Activated T-cell treated with anti-CD3 and anti-CD28 coated beads, Interleukin-2, amount 50 U/mL, for 72 hours (primary cell): ENCODE measurements at regions not wholly inside any gene's neighbourhood (a gene's known extent, or its start where the extent isn't known, plus 50 kb on each side); places are given as distances from the start of the nearest gene placed in this dataset.
"Not testable (repeated sequence)": the region's sequence is repeated elsewhere in the genome, so short reads cannot be mapped to it uniquely, and the experiment has no call there.

Experiments
- ATAC-seq, 2 donors: fragments of 150-1000 bp; cut with Tn5 transposase; replicated peaks in 1 of 2; 2 replicates each; pipeline ENCODE4 v1.10.0; 2021; ENCODE audit warnings: moderate library complexity in 2 of 2, mild to moderate bottlenecking in 1 of 2
- DNase-seq, 2 donors: peaks; one replicate each; pipeline ENCODE4 v3.0.0; 2021 to 2022; ENCODE audit warnings: mixed read lengths in 1 of 2
- H3K27ac Mint-ChIP-seq: one replicate; pipeline ENCODE4 v1.8.0; 2022; ENCODE audit warnings: mild to moderate bottlenecking, moderate library complexity, mixed read lengths
- H3K27me3 Mint-ChIP-seq: one replicate; pipeline ENCODE4 v1.8.0; 2022; ENCODE audit warnings: low read depth, mixed read lengths
- H3K36me3 Mint-ChIP-seq, 2 donors: one replicate each; pipeline ENCODE4 v1.8.0; 2022; ENCODE audit warnings: mixed read lengths in 2 of 2, mild to moderate bottlenecking in 1 of 2; ENCODE audit not compliant: insufficient read depth in 2 of 2
- H3K4me1 Mint-ChIP-seq: one replicate; pipeline ENCODE4 v1.8.0; 2022; ENCODE audit warnings: low read depth, mixed read lengths
- H3K4me3 Mint-ChIP-seq, 2 donors: one replicate each; pipeline ENCODE4 v1.8.0; 2022; ENCODE audit warnings: mild to moderate bottlenecking in 2 of 2, mixed read lengths in 2 of 2, moderate library complexity in 2 of 2
- H3K9me3 Mint-ChIP-seq, 2 donors: one replicate each; pipeline ENCODE4 v1.8.0; 2022; ENCODE audit warnings: mixed read lengths in 2 of 2

DNA sequence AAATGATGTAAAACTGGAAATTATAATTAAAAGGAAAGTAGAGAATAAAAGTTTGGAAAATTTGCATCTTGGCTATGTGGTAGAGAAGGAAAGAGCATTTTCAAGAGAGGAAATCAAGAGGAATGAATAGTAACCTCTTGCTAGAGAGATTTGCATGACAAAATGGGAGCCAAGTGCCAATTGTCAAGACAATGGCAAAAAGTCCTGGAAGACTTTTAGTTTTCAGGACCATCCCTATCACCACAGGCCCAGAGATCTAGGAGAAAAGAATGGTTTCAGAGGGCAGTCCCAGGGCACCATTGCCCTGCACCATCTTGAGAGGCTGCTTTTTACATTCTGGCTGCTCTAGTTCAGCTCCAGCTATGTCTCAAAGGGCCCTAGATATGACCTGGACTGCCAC, 1427.6 kb downstream of the ZPLD1 start:
- Mint-ChIP-seq H3K9me3 (peaks cover 4 to 5% of the 10 kb centered on the region in 2 donors), H3K27me3 (no peaks in the 10 kb centered on the region), H3K4me3 (no peak overlapping the region), H3K4me1 (no peaks in the 10 kb centered on the region), H3K36me3 (no peaks in the 10 kb centered on the region), H3K27ac (no peak overlapping the region)
- ATAC-seq (no peak), DNase-seq (no peak)

- DNase-seq (no peak), ATAC-seq (no peak)
- H3K36me3 Mint-ChIP-seq = no peaks in the 10 kb centered on the region
- peaks cover 4 to 5% of the 10 kb centered on the region in 2 donors for H3K9me3 Mint-ChIP-seq
- H3K27me3 Mint-ChIP-seq = no peaks in the 10 kb centered on the region
- no peaks in the 10 kb centered on the region for H3K4me1 Mint-ChIP-seq
- no peak overlapping the region for H3K4me3 Mint-ChIP-seq
- no peak overlapping the region for H3K27ac Mint-ChIP-seq
Measured at GRCh38 chr3:103863381-103863780, 1428.6 kb downstream of the ZPLD1 start.

DNA sequence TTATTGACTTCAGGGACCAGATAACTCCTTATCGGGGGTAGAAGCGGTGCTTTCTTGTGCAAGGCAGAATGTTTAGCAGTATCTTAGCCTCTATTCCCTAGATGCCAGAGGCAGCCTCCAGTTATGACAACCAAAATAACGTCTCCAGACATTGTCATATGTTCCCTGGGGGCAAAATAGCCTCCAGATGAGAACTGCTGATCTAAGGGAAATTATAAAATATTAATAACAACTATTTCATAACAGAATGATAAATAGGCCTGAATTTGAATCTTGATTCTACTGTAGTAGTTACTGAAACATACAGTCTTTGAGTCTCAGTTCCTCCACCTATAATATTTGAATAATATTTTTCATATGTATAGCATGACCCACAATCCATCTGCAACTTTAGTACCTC, 1431.3 kb downstream of the ZPLD1 start:
- Mint-ChIP-seq H3K27me3 (no peaks in the 10 kb centered on the region), H3K27ac (no peak overlapping the region), H3K9me3 (peaks cover 6 to 7% of the 10 kb centered on the region in 2 donors), H3K36me3 (no peaks in the 10 kb centered on the region), H3K4me3 (no peak overlapping the region), H3K4me1 (no peaks in the 10 kb centered on the region)
- DNase-seq (no peak), ATAC-seq (no peak)

GRCh38 chr3:103873021-103873420, 1438.2 kb downstream of the ZPLD1 start:
- no peaks in the 10 kb centered on the region for H3K36me3 Mint-ChIP-seq
- DNase-seq (no peak), ATAC-seq (no peak)
- H3K4me1 Mint-ChIP-seq = no peaks in the 10 kb centered on the region
- H3K4me3 Mint-ChIP-seq = no peak overlapping the region
- H3K9me3 Mint-ChIP-seq = peaks cover 3 to 6% of the 10 kb centered on the region in 2 donors
- no peak overlapping the region for H3K27ac Mint-ChIP-seq
- no peaks in the 10 kb centered on the region for H3K27me3 Mint-ChIP-seq

DNA sequence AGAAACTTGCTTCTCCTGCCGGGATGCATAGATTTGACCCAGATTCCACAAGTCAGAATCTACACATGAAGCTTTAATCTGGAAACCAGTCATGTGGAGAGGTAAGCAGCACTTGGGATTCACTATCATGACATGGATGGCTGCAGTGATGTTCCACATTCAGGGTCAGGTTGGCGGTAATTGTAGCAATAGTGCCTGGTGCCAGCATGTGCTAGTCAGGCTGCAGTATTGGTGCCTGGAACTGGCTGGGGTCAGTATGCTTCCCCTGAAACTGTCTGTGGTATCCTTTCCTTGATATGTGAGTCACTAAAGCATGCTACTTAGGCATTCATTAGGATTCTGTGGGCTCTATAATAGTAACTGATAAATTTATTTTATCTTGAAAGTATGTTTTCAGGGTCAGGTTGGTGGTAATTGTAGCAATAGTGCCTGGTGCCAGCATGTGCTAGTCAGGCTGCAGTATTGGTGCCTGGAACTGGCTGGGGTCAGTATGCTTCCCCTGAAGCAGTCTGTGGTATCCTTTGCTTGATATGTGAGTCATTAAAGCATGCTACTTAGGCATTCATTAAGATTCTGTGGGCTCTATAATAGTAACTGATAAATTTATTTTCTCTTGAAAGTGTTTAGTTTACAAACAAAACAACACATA, 1439.2 kb downstream of the ZPLD1 start:
- Mint-ChIP-seq H3K27me3 (no peaks in the 10 kb centered on the region), H3K27ac (no peak overlapping the region), H3K36me3 (no peaks in the 10 kb centered on the region), H3K9me3 (peaks cover 6% of the 10 kb centered on the region in 2 donors), H3K4me3 (no peak overlapping the region), H3K4me1 (no peaks in the 10 kb centered on the region)
- ATAC-seq (no peak), DNase-seq (no peak)

GRCh38 chr3:103881809-103882208, 1447.0 kb downstream of the ZPLD1 start:
- H3K27me3 Mint-ChIP-seq, H3K9me3 Mint-ChIP-seq, H3K36me3 Mint-ChIP-seq, H3K27ac Mint-ChIP-seq, H3K4me1 Mint-ChIP-seq, DNase-seq, H3K4me3 Mint-ChIP-seq, ATAC-seq: not testable (repeated sequence)

- Mint-ChIP-seq H3K4me1 (no peaks in the 10 kb centered on the region), H3K9me3 (peaks cover 0 to 2% of the 10 kb centered on the region in 2 donors), H3K36me3 (no peaks in the 10 kb centered on the region), H3K4me3 (no peak overlapping the region), H3K27ac (no peak overlapping the region), H3K27me3 (no peaks in the 10 kb centered on the region)
- DNase-seq (no peak), ATAC-seq (no peak)
Measured at GRCh38 chr3:103889675-103890074, 1454.9 kb downstream of the ZPLD1 start.

- no peak for ATAC-seq
Measured at GRCh38 chr3:103894162-103894822, 1459.5 kb downstream of the ZPLD1 start.

DNA sequence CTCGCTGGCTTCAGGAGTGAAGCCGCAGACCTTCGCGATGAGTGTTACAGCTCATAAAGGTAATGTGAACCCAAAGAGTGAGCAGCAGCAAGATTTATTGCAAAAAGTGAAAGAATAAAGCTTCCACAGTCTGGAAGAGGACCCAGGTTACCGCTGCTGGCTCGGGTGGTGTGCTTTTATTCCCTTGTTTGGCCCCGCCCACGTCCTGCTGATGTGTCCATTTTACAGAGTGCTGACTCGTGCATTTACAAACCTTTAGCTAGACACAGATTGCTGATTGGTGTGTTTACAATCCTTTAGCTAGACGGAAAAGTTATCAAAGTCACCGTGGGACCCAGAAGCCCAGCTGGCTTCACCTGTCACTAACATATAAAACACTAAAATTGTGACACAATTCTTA, 1464.5 kb downstream of the ZPLD1 start:
- H3K27ac Mint-ChIP-seq = no peak overlapping the region
- peaks cover 2 to 4% of the 10 kb centered on the region in 2 donors for H3K9me3 Mint-ChIP-seq
- no peaks in the 10 kb centered on the region for H3K4me1 Mint-ChIP-seq
- H3K4me3 Mint-ChIP-seq = no peak overlapping the region
- no peak for DNase-seq
- no peaks in the 10 kb centered on the region for H3K27me3 Mint-ChIP-seq
- peaks cover 0 to 3% of the 10 kb centered on the region in 2 donors for H3K36me3 Mint-ChIP-seq
- no peak for ATAC-seq

More at GRCh38 chr3:103894162-103894822, 1459.5 kb downstream of the ZPLD1 start:
- H3K27me3 Mint-ChIP-seq = no peaks in the 10 kb centered on the region
- H3K27ac Mint-ChIP-seq = no peak overlapping the region
- H3K4me1 Mint-ChIP-seq = no peaks in the 10 kb centered on the region
- H3K4me3 Mint-ChIP-seq = no peak overlapping the region
- H3K9me3 Mint-ChIP-seq = no peaks in the 10 kb centered on the region
- H3K36me3 Mint-ChIP-seq = peaks cover 0 to 3% of the 10 kb centered on the region in 2 donors
- no peak for DNase-seq

GRCh38 chr3:103904991-103905390, 1461.7 kb upstream of the ALCAM start:
- ATAC-seq (no peak), DNase-seq (no peak)
- Mint-ChIP-seq H3K27me3 (no peaks in the 10 kb centered on the region), H3K4me3 (no peak overlapping the region), H3K27ac (no peak overlapping the region), H3K4me1 (no peaks in the 10 kb centered on the region), H3K36me3 (no peaks in the 10 kb centered on the region), H3K9me3 (peaks cover 2 to 5% of the 10 kb centered on the region in 2 donors)

DNA sequence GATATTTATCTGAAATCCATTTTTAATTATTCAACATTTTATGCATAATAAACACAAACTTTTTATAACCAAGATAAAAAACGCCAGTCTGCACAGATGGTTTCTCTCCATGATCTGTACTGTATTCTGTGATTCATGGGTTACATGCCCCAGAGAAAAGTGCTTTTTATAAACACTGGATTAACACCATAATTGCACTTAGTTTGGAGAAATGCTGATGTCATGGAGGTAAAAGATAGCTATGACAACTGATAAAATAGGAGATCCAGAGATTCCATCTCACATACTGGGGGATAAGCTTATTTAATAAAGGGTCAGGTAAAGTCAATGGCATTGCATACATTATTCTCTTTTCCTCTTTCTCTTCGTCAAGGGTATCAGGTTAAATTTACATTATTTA, 1460.4 kb upstream of the ALCAM start:
- H3K4me1 Mint-ChIP-seq = no peaks in the 10 kb centered on the region
- peaks cover 4% of the 10 kb centered on the region in 2 donors for H3K9me3 Mint-ChIP-seq
- DNase-seq (no peak), ATAC-seq (no peak)
- H3K36me3 Mint-ChIP-seq = no peaks in the 10 kb centered on the region
- no peak overlapping the region for H3K4me3 Mint-ChIP-seq
- no peak overlapping the region for H3K27ac Mint-ChIP-seq
- H3K27me3 Mint-ChIP-seq = no peaks in the 10 kb centered on the region

GRCh38 chr3:103906808-103907207, 1459.9 kb upstream of the ALCAM start:
- DNase-seq (no peak), ATAC-seq (no peak)
- H3K4me3 Mint-ChIP-seq = no peak overlapping the region
- H3K4me1 Mint-ChIP-seq = no peaks in the 10 kb centered on the region
- H3K27me3 Mint-ChIP-seq = no peaks in the 10 kb centered on the region
- no peak overlapping the region for H3K27ac Mint-ChIP-seq
- H3K36me3 Mint-ChIP-seq = no peaks in the 10 kb centered on the region
- H3K9me3 Mint-ChIP-seq = peaks cover 4% of the 10 kb centered on the region in 2 donors

- no peak overlapping the region for H3K27ac Mint-ChIP-seq
- no peaks in the 10 kb centered on the region for H3K27me3 Mint-ChIP-seq
- no peaks in the 10 kb centered on the region for H3K4me1 Mint-ChIP-seq
- DNase-seq (no peak), ATAC-seq (no peak)
- peaks cover 1 to 3% of the 10 kb centered on the region in 2 donors for H3K9me3 Mint-ChIP-seq
- H3K36me3 Mint-ChIP-seq = no peaks in the 10 kb centered on the region
- H3K4me3 Mint-ChIP-seq = no peak overlapping the region
Measured at GRCh38 chr3:103907567-103907966, 1459.1 kb upstream of the ALCAM start.

GRCh38 chr3:103909395-103909794, 1457.3 kb upstream of the ALCAM start:
- no peak for DNase-seq
- no peaks in the 10 kb centered on the region for H3K4me1 Mint-ChIP-seq
- no peak overlapping the region for H3K27ac Mint-ChIP-seq
- no peaks in the 10 kb centered on the region for H3K36me3 Mint-ChIP-seq
- no peak overlapping the region for H3K4me3 Mint-ChIP-seq
- H3K9me3 Mint-ChIP-seq = peaks cover 1 to 3% of the 10 kb centered on the region in 2 donors
- H3K27me3 Mint-ChIP-seq = no peaks in the 10 kb centered on the region
- no peak for ATAC-seq
